ENCODE measurements at regions not wholly inside any gene's neighbourhood (a gene's known extent, or its start where the extent isn't known, plus 50 kb on each side); places are given as distances from the start of the nearest gene placed in this dataset.
"Not testable (repeated sequence)": the region's sequence is repeated elsewhere in the genome, so short reads cannot be mapped to it uniquely, and the experiment has no call there.

GRCh38 chr2:185522472-185522871 lies 216.1 kb upstream of the FSIP2 start:
- TF ChIP-seq ZFP30 (CRISPR knock-in tag; IDR thresholded peaks at IDR 0.05) (no peak), RARB (CRISPR knock-in tag; IDR thresholded peaks at IDR 0.05) (no peak), TOX (CRISPR knock-in tag; IDR thresholded peaks at IDR 0.05; ENCODE audit: borderline replicate concordance) (no peak), TSHZ2 (CRISPR knock-in tag; IDR thresholded peaks at IDR 0.05) (no peak), ZNF8 (CRISPR knock-in tag; IDR thresholded peaks at IDR 0.05) (no peak), CSRNP3 (CRISPR knock-in tag; IDR thresholded peaks at IDR 0.05) (no peak), ARNTL (CRISPR knock-in tag; IDR thresholded peaks at IDR 0.05; ENCODE audit: borderline replicate concordance, low read depth) (no peak), ZNF70 (CRISPR knock-in tag; IDR thresholded peaks at IDR 0.05) (no peak), PATZ1 (CRISPR knock-in tag; IDR thresholded peaks at IDR 0.05; ENCODE audit: borderline replicate concordance) (no peak), OSR1 (CRISPR knock-in tag; IDR thresholded peaks at IDR 0.05) (no peak), BACH2 (CRISPR knock-in tag; IDR thresholded peaks at IDR 0.05; ENCODE audit: borderline replicate concordance) (no peak), ZFP3 (CRISPR knock-in tag; IDR thresholded peaks at IDR 0.05) (no peak), CSDC2 (CRISPR knock-in tag; IDR thresholded peaks at IDR 0.05) (no peak), TCF4 (CRISPR knock-in tag; IDR thresholded peaks at IDR 0.05; ENCODE audit: borderline replicate concordance) (no peak), GLIS3 (CRISPR knock-in tag; IDR thresholded peaks at IDR 0.05) (no peak), ZNF565 (CRISPR knock-in tag; conservative IDR thresholded peaks at IDR 0.05; ENCODE audit: low read depth) (no peak), CREB5 (CRISPR knock-in tag; IDR thresholded peaks at IDR 0.05; ENCODE audit: low read depth) (no peak), ZC3H10 (CRISPR knock-in tag; IDR thresholded peaks at IDR 0.05) (no peak), ESRRG (CRISPR knock-in tag; IDR thresholded peaks at IDR 0.05) (no peak), POU6F1 (CRISPR knock-in tag; IDR thresholded peaks at IDR 0.05; ENCODE audit: borderline replicate concordance, low read depth) (no peak)
- no peak for ATAC-seq

- not testable (repeated sequence) for ATAC-seq
Observed at GRCh38 chr2:185524242-185524641, 214.4 kb upstream of the FSIP2 start.

GRCh38 chr2:185526161-185526560 lies 212.4 kb upstream of the FSIP2 start:
- no peak for TF ChIP-seq ZFP30 (CRISPR knock-in tag; IDR thresholded peaks at IDR 0.05)
- TF ChIP-seq TCF4 (CRISPR knock-in tag; IDR thresholded peaks at IDR 0.05; ENCODE audit: borderline replicate concordance), result no peak
- no peak for TF ChIP-seq CSDC2 (CRISPR knock-in tag; IDR thresholded peaks at IDR 0.05)
- no peak for TF ChIP-seq RARB (CRISPR knock-in tag; IDR thresholded peaks at IDR 0.05)
- TF ChIP-seq BACH2 (CRISPR knock-in tag; IDR thresholded peaks at IDR 0.05; ENCODE audit: borderline replicate concordance), result no peak
- no peak for TF ChIP-seq ZC3H10 (CRISPR knock-in tag; IDR thresholded peaks at IDR 0.05)
- TF ChIP-seq GLIS3 (CRISPR knock-in tag; IDR thresholded peaks at IDR 0.05), result no peak
- no peak for TF ChIP-seq CREB5 (CRISPR knock-in tag; IDR thresholded peaks at IDR 0.05; ENCODE audit: low read depth)
- no peak for TF ChIP-seq ARNTL (CRISPR knock-in tag; IDR thresholded peaks at IDR 0.05; ENCODE audit: borderline replicate concordance, low read depth)
- no peak for TF ChIP-seq TSHZ2 (CRISPR knock-in tag; IDR thresholded peaks at IDR 0.05)
- no peak for TF ChIP-seq ZNF70 (CRISPR knock-in tag; IDR thresholded peaks at IDR 0.05)
- no peak for TF ChIP-seq ESRRG (CRISPR knock-in tag; IDR thresholded peaks at IDR 0.05)
- TF ChIP-seq ZNF8 (CRISPR knock-in tag; IDR thresholded peaks at IDR 0.05), result no peak
- TF ChIP-seq SNAI2 (CRISPR knock-in tag; IDR thresholded peaks at IDR 0.05), result no peak
- no peak for TF ChIP-seq ZFP3 (CRISPR knock-in tag; IDR thresholded peaks at IDR 0.05)
- no peak for TF ChIP-seq CSRNP3 (CRISPR knock-in tag; IDR thresholded peaks at IDR 0.05)
- TF ChIP-seq TOX (CRISPR knock-in tag; IDR thresholded peaks at IDR 0.05; ENCODE audit: borderline replicate concordance), result no peak
- ATAC-seq, result no peak

All from SK-N-SH treated with all-trans-retinoic acid at 6 μM for 48 hours (cell line).